Left forelimb (tissue), 1 donor: ENCODE measurements at regions not wholly inside any gene's neighbourhood (a gene's known extent, or its start where the extent isn't known, plus 50 kb on each side); places are given as distances from the start of the nearest gene placed in this dataset.
"Not testable (repeated sequence)": the region's sequence is repeated elsewhere in the genome, so short reads cannot be mapped to it uniquely, and the experiment has no call there.

ENCODE experiments used
- DNase-seq: peaks from one replicate; pipeline ENCODE4 v3.0.0-alpha.2; 2018; ENCODE audit warnings: low spot score

- DNase-seq: no peak
Measured at GRCh38 chr13:69264362-69265334, 843.0 kb upstream of the ATXN8OS start.

GRCh38 chr13:69243366-69243765 is 864.3 kb upstream of the ATXN8OS start:
- no peak for DNase-seq

- DNase-seq: no peak
Measured at GRCh38 chr13:69234171-69234570, 873.5 kb upstream of the ATXN8OS start.

- DNase-seq: no peak
Measured at GRCh38 chr13:69226427-69226826, 881.2 kb upstream of the ATXN8OS start.

- DNase-seq: not testable (repeated sequence)
Measured at GRCh38 chr13:69221633-69222498, 885.8 kb upstream of the ATXN8OS start.

GRCh38 chr13:69213396-69213795 is 894.2 kb upstream of the ATXN8OS start:
- DNase-seq: no peak

- DNase-seq: no peak
Measured at GRCh38 chr13:69204620-69205019, 903.0 kb upstream of the ATXN8OS start.

- DNase-seq: no peak
Measured at GRCh38 chr13:69202996-69203395, 904.6 kb upstream of the ATXN8OS start.

GRCh38 chr13:69199664-69200063 is 908.0 kb upstream of the ATXN8OS start:
- DNase-seq: no peak

- DNase-seq: no peak
Measured at GRCh38 chr13:69198706-69199105, 908.9 kb upstream of the ATXN8OS start.

GRCh38 chr13:69194130-69194529 is 913.5 kb upstream of the ATXN8OS start:
- DNase-seq: no peak

- no peak for DNase-seq
Measured at GRCh38 chr13:69180034-69180433, 927.6 kb upstream of the ATXN8OS start.

- DNase-seq: no peak
Measured at GRCh38 chr13:69178000-69178399, 929.6 kb upstream of the ATXN8OS start.

- no peak for DNase-seq
Measured at GRCh38 chr13:69168436-69168835, 939.2 kb upstream of the ATXN8OS start.

- DNase-seq: no peak
Measured at GRCh38 chr13:69155136-69155535, 952.5 kb upstream of the ATXN8OS start.

GRCh38 chr13:69142101-69142500 is 965.5 kb upstream of the ATXN8OS start:
- no peak for DNase-seq

- no peak for DNase-seq
Measured at GRCh38 chr13:69124996-69125395, 982.6 kb upstream of the ATXN8OS start.

- no peak for DNase-seq
Measured at GRCh38 chr13:69109891-69110525, 997.6 kb upstream of the ATXN8OS start.

GRCh38 chr13:69108486-69108885 is 999.1 kb upstream of the ATXN8OS start:
- no peak for DNase-seq

GRCh38 chr13:69107436-69107835 is 1000.2 kb upstream of the ATXN8OS start:
- DNase-seq: no peak

GRCh38 chr13:69101841-69102240 is 1005.8 kb upstream of the ATXN8OS start:
- no peak for DNase-seq

GRCh38 chr13:69094485-69094884 is 1013.1 kb upstream of the ATXN8OS start:
- DNase-seq: no peak
